GM12878 (cell line): ENCODE measurements at regions not wholly inside any gene's neighbourhood (a gene's known extent, or its start where the extent isn't known, plus 50 kb on each side); places are given as distances from the start of the nearest gene placed in this dataset.

Experiments used
- ATAC-seq: fragments of 200-7000 bp; cut with Tn5 transposase; 3 replicates; pipeline ENCODE4 v1.9.1; 2020; ENCODE audit warnings: mild to moderate bottlenecking, moderate library complexity
- BruUV-seq: library from RNA; stranded (reverse); fragments of 400-500 nt; replicated peaks from 2 replicates; lab custom pipeline; 2021; lab: Mats Ljungman, UMichigan
- CTCF ChIA-PET: fragments of 300-600 bp; sonication (Branson Sonifier 250); formaldehyde crosslinking; extraction: SDS; loops from one replicate; lab custom pipeline; 2021; ENCODE audit warnings: inconsistent platforms; lab: Yijun Ruan, JAX
- POLR2A ChIA-PET: fragments of 350-600 bp; formaldehyde crosslinking; extraction: SDS; loops from one replicate; lab custom pipeline; 2021; ENCODE audit warnings: inconsistent platforms; lab: Charles Lee
- RAD21 ChIA-PET: fragments of 300-600 bp; sonication (Branson Sonifier 250); formaldehyde crosslinking; loops from one replicate; lab custom pipeline; 2023; ENCODE audit warnings: antibody characterized with exemption; ENCODE audit not compliant: unreplicated experiment; lab: Charles Lee
- SMC1A ChIA-PET: fragments of 300-600 bp; sonication (Branson Sonifier 250); formaldehyde crosslinking; loops from one replicate; lab custom pipeline; 2023; ENCODE audit not compliant: unreplicated experiment, uncharacterized antibody; lab: Charles Lee
- DNase-seq: peaks from one replicate; pipeline ENCODE4 v3.0.0-alpha.2; 2011; ENCODE audit warnings: low read depth, low spot score
- FAIRE-seq: peaks from 3 replicates; lab custom pipeline; 2011; peaks lifted over from hg19 to GRCh38; lab: Jason Lieb, UNC
- H2AFZ ChIP-seq: 2 replicates; pipeline ENCODE4 v1.6.0; 2011; ENCODE audit warnings: low read depth, low read length, control low read depth; ENCODE audit not compliant: control insufficient read depth
- H3K27ac ChIP-seq: 2 replicates; pipeline ENCODE4 v1.5.1; 2011; ENCODE audit warnings: control low read depth; ENCODE audit not compliant: control insufficient read depth, insufficient read depth
- H3K27me3 ChIP-seq, 2 experiments: replicated peaks in 1 of 2; 2 replicates each; pipeline versions ENCODE4 v1.6.0 to v1.6.1; 2011; ENCODE audit warnings: low read length in 1 of 2; ENCODE audit not compliant: control insufficient read depth in 2 of 2, insufficient read depth in 2 of 2
- H3K36me3 ChIP-seq, 2 experiments: 2 replicates each; pipeline ENCODE4 v1.5.1; 2011; ENCODE audit warnings: low read length in 1 of 2; ENCODE audit not compliant: control insufficient read depth in 2 of 2, insufficient read depth in 2 of 2
- H3K4me1 ChIP-seq: 2 replicates; pipeline ENCODE4 v1.6.1; 2011; ENCODE audit warnings: mild to moderate bottlenecking, low read length, moderate library complexity, mixed read lengths; ENCODE audit not compliant: control insufficient read depth, insufficient read depth
- H3K4me2 ChIP-seq: 2 replicates; pipeline ENCODE4 v1.6.0; 2011; ENCODE audit warnings: control low read depth; ENCODE audit not compliant: control insufficient read depth, insufficient read depth
- H3K4me3 ChIP-seq: fragments of 200-600 bp; sonication (generic); 2 replicates; pipeline ENCODE4 v1.5.1; 2016
- H3K79me2 ChIP-seq: 2 replicates; pipeline ENCODE4 v1.6.0; 2011; ENCODE audit warnings: low read length; ENCODE audit not compliant: control insufficient read depth, insufficient read depth
- H3K9ac ChIP-seq: 2 replicates; pipeline ENCODE4 v1.8.0; 2011; ENCODE audit warnings: low read length, control low read depth, mixed read lengths; ENCODE audit not compliant: control insufficient read depth, insufficient read depth
- H3K9me3 ChIP-seq: replicated peaks from 3 replicates; pipeline ENCODE4 v1.5.1; 2011; ENCODE audit warnings: mild to moderate bottlenecking, low read length; ENCODE audit not compliant: control insufficient read depth, insufficient read depth
- H4K20me1 ChIP-seq: 2 replicates; pipeline ENCODE4 v1.6.0; 2011; ENCODE audit not compliant: control insufficient read depth, insufficient read depth
- ATF2 ChIP-seq: IDR thresholded peaks from 2 replicates; pipeline ENCODE4 v1.6.1; 2012; ENCODE audit warnings: low read length, inconsistent platforms
- ATF3 ChIP-seq: IDR thresholded peaks from 2 replicates; pipeline ENCODE4 v1.6.1; 2011; ENCODE audit warnings: low read depth, mild to moderate bottlenecking, low read length, moderate library complexity, borderline replicate concordance; ENCODE audit errors: extremely low read depth
- CTCF ChIP-seq, 3 experiments: IDR thresholded peaks in 2 of 3; conservative IDR thresholded peaks in 1 of 3; 2 replicates each; pipeline ENCODE4 v1.5.1; 2011; ENCODE audit warnings: low read depth in 3 of 3, low read length in 3 of 3, mild to moderate bottlenecking in 3 of 3, control low read depth in 2 of 3, moderate library complexity in 2 of 3, inconsistent platforms in 1 of 3, mixed read lengths in 1 of 3; ENCODE audit not compliant: control insufficient read depth in 2 of 3, insufficient read depth in 1 of 3; ENCODE audit errors: extremely low read depth in 1 of 3
- FOXK2 ChIP-seq: fragments of 450-650 bp; IDR thresholded peaks from 2 replicates; pipeline ENCODE4 v1.6.1; 2017; ENCODE audit warnings: mild to moderate bottlenecking, moderate library complexity
- HCFC1 ChIP-seq: fragments of 150-350 bp; IDR thresholded peaks from 2 replicates; pipeline ENCODE4 v1.6.1; 2014; ENCODE audit warnings: low read length
- IRF4 ChIP-seq: IDR thresholded peaks from 2 replicates; pipeline ENCODE4 v1.6.1; 2011; ENCODE audit warnings: low read depth, low read length
- IRF5 ChIP-seq: fragments of 450-650 bp; IDR thresholded peaks from 2 replicates; pipeline ENCODE4 v1.6.1; 2017; ENCODE audit warnings: borderline replicate concordance
- MEF2B ChIP-seq: fragments of 450-650 bp; IDR thresholded peaks from 2 replicates; pipeline ENCODE4 v1.6.1; 2018; ENCODE audit warnings: mild to moderate bottlenecking, moderate library complexity; ENCODE audit not compliant: partially characterized antibody, poor library complexity, severe bottlenecking
- NBN ChIP-seq: fragments of 450-650 bp; IDR thresholded peaks from 2 replicates; pipeline ENCODE4 v1.6.1; 2016
- SPI1 ChIP-seq: IDR thresholded peaks from 2 replicates; pipeline ENCODE4 v1.6.1; 2011; ENCODE audit warnings: low read depth, mild to moderate bottlenecking, low read length, moderate library complexity, borderline replicate concordance; ENCODE audit not compliant: insufficient read depth
- SREBF1 ChIP-seq: IDR thresholded peaks from 2 replicates; pipeline ENCODE4 v1.6.1; 2012; ENCODE audit warnings: mild to moderate bottlenecking, low read length
- TCF12 ChIP-seq: IDR thresholded peaks from 2 replicates; pipeline ENCODE4 v1.6.1; 2011; ENCODE audit warnings: low read depth, mild to moderate bottlenecking, low read length
- ZNF217 ChIP-seq: fragments of 450-650 bp; IDR thresholded peaks from 2 replicates; pipeline ENCODE4 v1.6.1; 2017; ENCODE audit warnings: antibody characterized with exemption, mild to moderate bottlenecking
- ZSCAN29 ChIP-seq: fragments of 450-650 bp; IDR thresholded peaks from 2 replicates; pipeline ENCODE4 v1.6.1; 2017; ENCODE audit warnings: mild to moderate bottlenecking, moderate library complexity
- WGBS: methylation state at CpG from one replicate; pipeline ENCODE4 v1.1.6; 2016; ENCODE audit warnings: low lambda C conversion rate; ENCODE audit not compliant: insufficient replicate concordance, insufficient coverage; ENCODE audit errors: missing lambda C conversion rate; 5-methylcytosine and 5-hydroxymethylcytosine counted together
- in situ Hi-C: fragments of 300-500 bp; cut with MboI; formaldehyde crosslinking; loops from 9 replicates; pipeline ENCODE4 v1.14.3; 2018; ENCODE audit warnings: mixed read lengths
- intact Hi-C: fragments of 100-400 bp; cut with micrococcal nuclease; formaldehyde crosslinking; loops from one replicate; pipeline ENCODE4 v1.14.2; 2022; ENCODE audit not compliant: unreplicated experiment

- TF ChIP-seq MEF2B: no peak
- no peak for TF ChIP-seq TCF12
Measured at GRCh38 chr12:78316631-78317468, 486.2 kb downstream of the NAV3 start (continued).

GRCh38 chr12:78321696-78322095 is 491.0 kb downstream of the NAV3 start:
- Histone ChIP-seq H3K27ac (no peak overlapping the region), H3K27me3 (no peaks in the 10 kb centered on the region), H3K9me3 (no peaks in the 10 kb centered on the region), H3K4me2 (no peak overlapping the region), H2AFZ (no peak overlapping the region), H4K20me1 (no peaks in the 10 kb centered on the region), H3K4me3 (no peak overlapping the region), H3K4me1 (no peaks in the 10 kb centered on the region), H3K79me2 (no peaks in the 10 kb centered on the region), H3K9ac (no peak overlapping the region), H3K36me3 (no peaks in the 10 kb centered on the region)
- no peak for DNase-seq
- 12% methylated on average over 2 of the region's 2 CpGs for WGBS
- TF ChIP-seq HCFC1 (no peak), IRF5 (no peak), ZNF217 (no peak), ATF3 (no peak), SREBF1 (no peak), FOXK2 (no peak), ATF2 (no peak), SPI1 (no peak), CTCF (IDR thresholded peaks at IDR 0.05 in 2 of 3, conservative IDR thresholded peaks at IDR 0.05 in 1 of 3; ENCODE audit: control insufficient read depth in 2 of 3, extremely low read depth in 1 of 3, insufficient read depth in 1 of 3, low read depth in 3 of 3, low read length in 3 of 3) (no peak), IRF4 (no peak), NBN (no peak), ZSCAN29 (no peak)
- intact Hi-C loops: no loop called here
- SMC1A ChIA-PET: interaction anchor here (0.9 kb wide), 1 partner anchor 8 kb away, joined by 3 read pairs; no protein-coding TSS in a partner anchor
- POLR2A ChIA-PET: no interaction called here
- in situ Hi-C loops: no loop called here
- FAIRE-seq: no peak
- RAD21 ChIA-PET: no interaction called here
- BruUV-seq: no TSS peak
- CTCF ChIA-PET: no interaction called here
- no peak for ATAC-seq
